ENCODE measurements at regions not wholly inside any gene's neighbourhood (a gene's known extent, or its start where the extent isn't known, plus 50 kb on each side); places are given as distances from the start of the nearest gene placed in this dataset.

- Mint-ChIP-seq H3K27me3 (ENCODE audit: low read depth, unreplicated experiment) (peaks cover 2% of the 10 kb centered on the region), H3K36me3 (ENCODE audit: low read depth, unreplicated experiment) (no peaks in the 10 kb centered on the region), H3K4me3 (ENCODE audit: unreplicated experiment) (no peak overlapping the region), H3K27ac (ENCODE audit: unreplicated experiment) (no peak overlapping the region), H3K4me1 (ENCODE audit: low read depth, unreplicated experiment) (peaks cover 13% of the 10 kb centered on the region), H3K9me3 (ENCODE audit: unreplicated experiment) (no peaks in the 10 kb centered on the region)
- no peaks in the 10 kb centered on the region for H3K4me1 ChIP-seq (ENCODE audit: insufficient read depth, low read length)
- no peak overlapping the region for H3K4me3 ChIP-seq (ENCODE audit: insufficient read depth, low read depth, low read length)
- no peak for TF ChIP-seq EZH2 (IDR thresholded peaks at IDR 0.05; ENCODE audit: insufficient read depth, low read length)
- TF ChIP-seq CTCF (IDR thresholded peaks at IDR 0.05; ENCODE audit: insufficient read depth, low read depth, low read length), result no peak
- H3K9me3 ChIP-seq (ENCODE audit: insufficient read depth, low read depth, low read length), result no peaks in the 10 kb centered on the region
- H2AFZ ChIP-seq (ENCODE audit: low read depth, low read length), result no peak overlapping the region
- no peaks in the 10 kb centered on the region for H3K79me2 ChIP-seq (ENCODE audit: insufficient read depth, low read length)
- H4K20me1 ChIP-seq (ENCODE audit: insufficient read depth, low read length), result no peaks in the 10 kb centered on the region
- no peak overlapping the region for H3K27ac ChIP-seq (ENCODE audit: low read depth, low read length)
- H3K27me3 ChIP-seq (ENCODE audit: insufficient read depth, low read length), result no peaks in the 10 kb centered on the region
- H3K4me2 ChIP-seq (ENCODE audit: low read length), result no peak overlapping the region
- FAIRE-seq (no peak), DNase-seq (ENCODE audit: low read depth) (no peak)
- H3K36me3 ChIP-seq (ENCODE audit: insufficient read depth, low read length), result no peaks in the 10 kb centered on the region
- H3K9ac ChIP-seq (ENCODE audit: low read length), result no peak overlapping the region
These were observed 146.3 kb downstream of the ATL2 start for GRCh38 chr2:38230756-38231155.

GRCh38 chr2:38228753-38229152, 148.3 kb downstream of the ATL2 start:
- Histone ChIP-seq H3K9ac (ENCODE audit: low read length) (no peak overlapping the region), H3K4me3 (ENCODE audit: insufficient read depth, low read depth, low read length) (no peak overlapping the region), H3K4me2 (ENCODE audit: low read length) (no peak overlapping the region), H4K20me1 (ENCODE audit: insufficient read depth, low read length) (no peaks in the 10 kb centered on the region), H3K36me3 (ENCODE audit: insufficient read depth, low read length) (no peaks in the 10 kb centered on the region), H2AFZ (ENCODE audit: low read depth, low read length) (no peak overlapping the region), H3K4me1 (ENCODE audit: insufficient read depth, low read length) (no peaks in the 10 kb centered on the region), H3K27me3 (ENCODE audit: insufficient read depth, low read length) (no peaks in the 10 kb centered on the region), H3K79me2 (ENCODE audit: insufficient read depth, low read length) (no peaks in the 10 kb centered on the region), H3K27ac (ENCODE audit: low read depth, low read length) (no peak overlapping the region), H3K9me3 (ENCODE audit: insufficient read depth, low read depth, low read length) (no peaks in the 10 kb centered on the region)
- DNase-seq (ENCODE audit: low read depth) (no peak), FAIRE-seq (no peak)
- H3K36me3 Mint-ChIP-seq (ENCODE audit: low read depth, unreplicated experiment), result no peaks in the 10 kb centered on the region
- TF ChIP-seq CTCF (IDR thresholded peaks at IDR 0.05; ENCODE audit: insufficient read depth, low read depth, low read length) (no peak), EZH2 (IDR thresholded peaks at IDR 0.05; ENCODE audit: insufficient read depth, low read length) (no peak)
- peaks cover 3% of the 10 kb centered on the region for H3K27me3 Mint-ChIP-seq (ENCODE audit: low read depth, unreplicated experiment)
- H3K27ac Mint-ChIP-seq (ENCODE audit: unreplicated experiment), result no peak overlapping the region
- H3K9me3 Mint-ChIP-seq (ENCODE audit: unreplicated experiment), result no peaks in the 10 kb centered on the region
- H3K4me3 Mint-ChIP-seq (ENCODE audit: unreplicated experiment), result no peak overlapping the region
- peaks cover 11% of the 10 kb centered on the region for H3K4me1 Mint-ChIP-seq (ENCODE audit: low read depth, unreplicated experiment)

DNA sequence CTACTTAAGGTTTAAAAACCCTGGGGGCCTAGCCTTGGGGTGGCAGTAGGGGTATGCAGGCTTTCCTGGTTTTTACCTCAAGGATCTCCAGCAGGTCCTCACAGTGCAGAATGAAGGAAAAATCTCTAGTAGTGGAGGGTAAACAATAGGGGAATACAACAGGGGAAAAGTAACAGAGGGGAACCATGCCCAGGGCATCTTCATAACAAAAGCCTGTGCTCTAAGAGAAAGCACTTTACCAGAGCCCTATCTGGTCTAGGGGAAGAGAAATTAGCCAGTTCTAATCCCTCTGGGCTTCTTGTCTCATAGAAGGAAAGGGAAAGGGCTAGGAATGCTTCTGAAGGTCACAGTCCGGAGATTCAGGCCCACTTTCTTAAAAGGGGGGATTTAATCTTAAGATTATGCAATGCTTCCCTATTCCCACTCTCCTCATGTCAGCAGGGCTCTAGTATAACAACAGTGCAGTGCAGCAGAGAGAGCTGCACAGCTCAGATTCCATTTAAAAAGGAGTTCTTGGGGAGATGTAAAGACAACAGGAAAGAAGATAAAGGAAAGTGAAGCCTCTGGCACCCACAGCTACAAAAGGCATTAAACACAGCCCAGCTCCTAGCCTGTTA, 149.0 kb upstream of the CYP1B1 start:
- no peak overlapping the region for H3K9ac ChIP-seq (ENCODE audit: low read length)
- H2AFZ ChIP-seq (ENCODE audit: low read depth, low read length), result no peak overlapping the region
- H3K79me2 ChIP-seq (ENCODE audit: insufficient read depth, low read length), result no peaks in the 10 kb centered on the region
- no peak overlapping the region for H3K4me3 ChIP-seq (ENCODE audit: insufficient read depth, low read depth, low read length)
- H3K27ac ChIP-seq (ENCODE audit: low read depth, low read length), result no peak overlapping the region
- no peaks in the 10 kb centered on the region for H3K36me3 ChIP-seq (ENCODE audit: insufficient read depth, low read length)
- no peaks in the 10 kb centered on the region for H3K9me3 Mint-ChIP-seq (ENCODE audit: unreplicated experiment)
- H3K4me1 ChIP-seq (ENCODE audit: insufficient read depth, low read length), result no peaks in the 10 kb centered on the region
- no peak for TF ChIP-seq CTCF (IDR thresholded peaks at IDR 0.05; ENCODE audit: insufficient read depth, low read depth, low read length)
- TF ChIP-seq EZH2 (IDR thresholded peaks at IDR 0.05; ENCODE audit: insufficient read depth, low read length), result no peak
- no peak overlapping the region for H3K4me3 Mint-ChIP-seq (ENCODE audit: unreplicated experiment)
- H3K36me3 Mint-ChIP-seq (ENCODE audit: low read depth, unreplicated experiment), result no peaks in the 10 kb centered on the region
- no peak for DNase-seq (ENCODE audit: low read depth)
- H3K27me3 ChIP-seq (ENCODE audit: insufficient read depth, low read length), result no peaks in the 10 kb centered on the region
- no peak for FAIRE-seq
- H3K27ac Mint-ChIP-seq (ENCODE audit: unreplicated experiment), result no peak overlapping the region
- H4K20me1 ChIP-seq (ENCODE audit: insufficient read depth, low read length), result no peaks in the 10 kb centered on the region
- H3K9me3 ChIP-seq (ENCODE audit: insufficient read depth, low read depth, low read length), result no peaks in the 10 kb centered on the region
- H3K27me3 Mint-ChIP-seq (ENCODE audit: low read depth, unreplicated experiment), result peaks cover 1% of the 10 kb centered on the region
- no peak overlapping the region for H3K4me2 ChIP-seq (ENCODE audit: low read length)
- peaks cover 2% of the 10 kb centered on the region for H3K4me1 Mint-ChIP-seq (ENCODE audit: low read depth, unreplicated experiment)
